ENCODE measurements at regions not wholly inside any gene's neighbourhood (a gene's known extent, or its start where the extent isn't known, plus 50 kb on each side); places are given as distances from the start of the nearest gene placed in this dataset.
A peak's percentile ranks its signal among the peaks of the same experiment; 100 is the strongest.

GRCh38 chr19:7415163-7415856 lies 66.6 kb downstream of the ARHGEF18 start (continued):
- TF ChIP-seq ZBTB14 (CRISPR knock-in tag; IDR thresholded peaks at IDR 0.05) (no peak), SIN3B (IDR thresholded peaks at IDR 0.05; ENCODE audit: low read length) (no peak), PRDM10 (CRISPR knock-in tag; IDR thresholded peaks at IDR 0.05; ENCODE audit: low read depth) (0 out of 2 replicates have a peak, but pooled peaks have one; percentile 33), ZNF441 (CRISPR knock-in tag; IDR thresholded peaks at IDR 0.05; ENCODE audit: borderline replicate concordance) (no peak), MLX (CRISPR knock-in tag; IDR thresholded peaks at IDR 0.05) (peak; percentile 64), IKZF5 (CRISPR knock-in tag; IDR thresholded peaks at IDR 0.05) (0 out of 2 replicates have a peak, but pooled peaks have one; percentile 42), MTF1 (CRISPR knock-in tag; IDR thresholded peaks at IDR 0.05) (no peak), REXO4 (CRISPR knock-in tag; IDR thresholded peaks at IDR 0.05; ENCODE audit: borderline replicate concordance) (no peak), ZNF24 (IDR thresholded peaks at IDR 0.05) (no peak), POGZ (CRISPR knock-in tag; IDR thresholded peaks at IDR 0.05) (no peak), NFYC (CRISPR knock-in tag; IDR thresholded peaks at IDR 0.05) (no peak), ZFP62 (CRISPR knock-in tag; IDR thresholded peaks at IDR 0.05) (no peak), PAF1 (CRISPR knock-in tag; IDR thresholded peaks at IDR 0.05) (no peak), KDM1A (CRISPR knock-in tag; IDR thresholded peaks at IDR 0.05) (no peak), THYN1 (CRISPR knock-in tag; IDR thresholded peaks at IDR 0.05; ENCODE audit: borderline replicate concordance, low read depth) (no peak), ZNF589 (CRISPR knock-in tag; conservative IDR thresholded peaks at IDR 0.05) (no peak), HMG20A (CRISPR knock-in tag; IDR thresholded peaks at IDR 0.05; ENCODE audit: borderline replicate concordance) (peak; percentile 61; the same call in 1 of the 2 replicates), SIX4 (CRISPR knock-in tag; IDR thresholded peaks at IDR 0.05) (no peak), CHD4 (IDR thresholded peaks at IDR 0.05; ENCODE audit: borderline replicate concordance, low read length) (no peak), MED1 (CRISPR knock-in tag; IDR thresholded peaks at IDR 0.05) (no peak), ZNF839 (CRISPR knock-in tag; IDR thresholded peaks at IDR 0.05; ENCODE audit: borderline replicate concordance) (no peak), MEIS2 (CRISPR knock-in tag; IDR thresholded peaks at IDR 0.05) (no peak), ZBTB42 (CRISPR knock-in tag; IDR thresholded peaks at IDR 0.05) (no peak), ERF (CRISPR knock-in tag; IDR thresholded peaks at IDR 0.05) (0 out of 2 replicates have a peak, but pooled peaks have one; percentile 20), RAD21 (CRISPR knock-in tag; IDR thresholded peaks at IDR 0.05) (no peak), ATF7 (IDR thresholded peaks at IDR 0.05) (no peak), ATF7 (CRISPR knock-in tag; IDR thresholded peaks at IDR 0.05) (0 out of 2 replicates have a peak, but pooled peaks have one; percentile 36), ZNF232 (CRISPR knock-in tag; IDR thresholded peaks at IDR 0.05; ENCODE audit: borderline replicate concordance) (no peak)

Measured in HepG2 (cell line).